ENCODE measurements at regions not wholly inside any gene's neighbourhood (a gene's known extent, or its start where the extent isn't known, plus 50 kb on each side); places are given as distances from the start of the nearest gene placed in this dataset.

DNA sequence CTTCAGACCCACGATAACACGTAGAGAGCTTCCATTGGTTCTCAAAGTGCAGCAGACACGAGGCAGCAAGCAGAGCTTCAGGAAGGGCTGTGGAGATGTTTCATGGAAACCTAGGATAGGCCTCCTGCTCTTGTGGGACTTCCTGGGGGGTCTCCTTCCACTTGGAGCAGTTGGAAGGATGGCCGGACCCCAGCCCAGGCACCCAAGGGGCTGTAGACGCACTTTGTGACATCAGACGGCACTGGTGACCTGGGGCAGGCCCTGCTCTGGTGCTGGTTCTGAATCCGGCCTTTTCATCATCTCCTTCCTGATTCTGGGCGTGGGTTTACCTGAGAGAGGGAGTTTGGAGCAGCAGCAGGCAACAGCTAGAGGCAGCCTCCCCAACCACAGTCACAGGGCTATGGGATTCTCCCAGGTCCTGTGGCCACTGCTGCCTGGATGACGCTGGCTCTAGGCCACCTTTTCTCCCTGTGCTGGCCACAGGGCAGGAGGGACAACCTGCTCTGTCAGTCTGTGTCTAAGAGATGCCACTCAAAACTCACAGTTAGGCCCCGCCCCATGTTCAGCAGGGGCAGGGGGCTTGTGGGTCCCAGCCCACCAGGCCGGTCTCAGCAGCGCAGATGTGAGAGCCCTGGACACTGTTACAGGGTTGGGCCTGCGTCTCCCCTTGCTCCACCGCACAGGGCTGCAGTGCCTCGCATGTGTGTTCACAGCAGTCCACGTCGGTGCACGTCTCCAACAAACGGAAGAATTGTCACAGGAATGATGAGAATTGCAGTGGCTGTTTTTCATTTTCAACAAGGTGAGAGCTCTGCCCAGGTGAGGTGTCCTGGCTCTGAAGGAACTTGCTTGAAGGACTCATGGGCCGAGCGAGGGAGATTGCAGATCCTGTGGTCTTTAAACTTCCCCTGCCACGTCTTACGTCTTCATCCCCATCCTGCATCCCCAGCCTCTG, 569.3 kb downstream of the TCERG1L start:
- Histone ChIP-seq H3K9me3 (ENCODE audit: low read depth) (no peaks in the 10 kb centered on the region), H3K4me1 (ENCODE audit: low read depth) (no peaks in the 10 kb centered on the region), H3K4me3 (no peak overlapping the region), H3K27me3 (no peaks in the 10 kb centered on the region), H3K27ac (no peak overlapping the region), H3K36me3 (no peaks in the 10 kb centered on the region)
- TF ChIP-seq, protein P1, sequence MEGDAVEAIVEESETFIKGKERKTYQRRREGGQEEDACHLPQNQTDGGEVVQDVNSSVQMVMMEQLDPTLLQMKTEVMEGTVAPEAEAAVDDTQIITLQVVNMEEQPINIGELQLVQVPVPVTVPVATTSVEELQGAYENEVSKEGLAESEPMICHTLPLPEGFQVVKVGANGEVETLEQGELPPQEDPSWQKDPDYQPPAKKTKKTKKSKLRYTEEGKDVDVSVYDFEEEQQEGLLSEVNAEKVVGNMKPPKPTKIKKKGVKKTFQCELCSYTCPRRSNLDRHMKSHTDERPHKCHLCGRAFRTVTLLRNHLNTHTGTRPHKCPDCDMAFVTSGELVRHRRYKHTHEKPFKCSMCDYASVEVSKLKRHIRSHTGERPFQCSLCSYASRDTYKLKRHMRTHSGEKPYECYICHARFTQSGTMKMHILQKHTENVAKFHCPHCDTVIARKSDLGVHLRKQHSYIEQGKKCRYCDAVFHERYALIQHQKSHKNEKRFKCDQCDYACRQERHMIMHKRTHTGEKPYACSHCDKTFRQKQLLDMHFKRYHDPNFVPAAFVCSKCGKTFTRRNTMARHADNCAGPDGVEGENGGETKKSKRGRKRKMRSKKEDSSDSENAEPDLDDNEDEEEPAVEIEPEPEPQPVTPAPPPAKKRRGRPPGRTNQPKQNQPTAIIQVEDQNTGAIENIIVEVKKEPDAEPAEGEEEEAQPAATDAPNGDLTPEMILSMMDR (IDR thresholded peaks at IDR 0.05; ENCODE audit: low read depth, low read length), result no peak
- DNase-seq (ENCODE audit: low read depth in 1 of 2, low spot score in 1 of 2), result no peak

DNA sequence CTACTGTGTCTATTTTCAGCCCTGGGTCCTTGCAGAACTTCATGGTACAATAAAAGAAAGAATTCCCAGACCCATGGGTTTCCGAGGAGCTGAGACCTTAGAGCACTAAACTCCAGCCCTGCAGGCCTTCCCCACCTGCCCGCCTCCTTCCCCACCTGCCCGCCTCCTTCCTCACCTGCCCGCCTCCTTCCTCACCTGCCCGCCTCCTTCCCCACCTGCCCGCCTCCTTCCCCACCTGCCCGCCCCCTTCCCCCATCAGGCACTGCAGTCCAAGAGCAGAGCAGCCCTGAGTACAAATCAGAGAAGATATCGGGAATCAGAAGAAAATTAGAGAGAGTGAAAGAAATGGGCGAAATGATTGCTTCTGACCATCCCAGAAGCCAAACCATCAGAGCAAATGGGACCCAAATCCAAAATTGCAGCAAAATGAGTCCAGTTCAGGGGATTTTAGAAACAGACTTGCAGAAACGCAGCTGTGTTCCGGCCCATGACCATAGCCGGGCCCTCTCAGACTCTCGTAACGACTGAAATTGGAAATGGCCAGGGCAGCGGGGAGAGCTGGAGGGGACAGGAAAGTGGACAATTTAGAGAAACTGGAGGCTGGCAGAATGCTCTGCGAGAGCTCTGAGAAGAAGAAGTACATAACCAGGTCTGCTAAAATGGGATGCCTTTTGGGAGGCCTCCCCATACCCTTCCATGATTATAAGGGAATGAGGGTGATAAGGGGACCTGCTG, 568.4 kb downstream of the TCERG1L start:
- H3K9me3 ChIP-seq (ENCODE audit: low read depth), result no peaks in the 10 kb centered on the region
- no peak overlapping the region for H3K27ac ChIP-seq
- no peaks in the 10 kb centered on the region for H3K36me3 ChIP-seq
- H3K27me3 ChIP-seq, result no peaks in the 10 kb centered on the region
- TF ChIP-seq, protein P1 (IDR thresholded peaks at IDR 0.05; ENCODE audit: low read depth, low read length), result no peak
- H3K4me1 ChIP-seq (ENCODE audit: low read depth), result no peaks in the 10 kb centered on the region
- H3K4me3 ChIP-seq, result no peak overlapping the region
- DNase-seq (ENCODE audit: low read depth in 1 of 2, low spot score in 1 of 2), result no peak

DNA sequence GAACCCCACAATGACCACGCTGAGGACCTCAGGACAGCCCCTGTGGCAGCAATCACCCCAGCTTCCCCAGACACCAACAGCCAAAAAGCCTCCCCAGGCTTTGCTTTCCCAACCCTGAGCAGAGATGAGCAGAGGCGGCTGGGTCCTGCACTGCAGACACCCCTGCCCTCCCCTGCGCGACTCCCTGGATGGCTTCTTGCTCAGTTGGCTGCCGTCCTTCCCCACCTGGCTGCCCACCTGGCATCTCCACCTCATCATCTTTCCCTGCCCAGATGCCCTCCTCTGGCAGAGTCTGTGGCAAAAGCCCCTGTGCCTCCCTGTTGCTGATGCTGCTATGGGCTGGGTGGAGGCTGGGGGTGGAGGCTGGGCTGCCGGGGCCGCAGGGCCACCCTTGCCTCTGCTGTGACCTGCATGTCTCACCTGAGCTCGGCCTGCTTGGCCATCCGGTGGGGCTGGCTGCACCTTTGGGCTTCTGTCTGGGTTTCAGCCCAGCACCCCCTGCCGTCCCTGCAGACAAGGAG, 567.7 kb downstream of the TCERG1L start:
- H3K9me3 ChIP-seq (ENCODE audit: low read depth), result no peaks in the 10 kb centered on the region
- H3K4me1 ChIP-seq (ENCODE audit: low read depth), result no peaks in the 10 kb centered on the region
- H3K27me3 ChIP-seq, result no peaks in the 10 kb centered on the region
- DNase-seq (ENCODE audit: low read depth in 1 of 2, low spot score in 1 of 2), result no peak
- no peaks in the 10 kb centered on the region for H3K36me3 ChIP-seq
- H3K27ac ChIP-seq, result no peak overlapping the region
- TF ChIP-seq, protein P1 (IDR thresholded peaks at IDR 0.05; ENCODE audit: low read depth, low read length), result no peak
- H3K4me3 ChIP-seq, result no peak overlapping the region

DNA sequence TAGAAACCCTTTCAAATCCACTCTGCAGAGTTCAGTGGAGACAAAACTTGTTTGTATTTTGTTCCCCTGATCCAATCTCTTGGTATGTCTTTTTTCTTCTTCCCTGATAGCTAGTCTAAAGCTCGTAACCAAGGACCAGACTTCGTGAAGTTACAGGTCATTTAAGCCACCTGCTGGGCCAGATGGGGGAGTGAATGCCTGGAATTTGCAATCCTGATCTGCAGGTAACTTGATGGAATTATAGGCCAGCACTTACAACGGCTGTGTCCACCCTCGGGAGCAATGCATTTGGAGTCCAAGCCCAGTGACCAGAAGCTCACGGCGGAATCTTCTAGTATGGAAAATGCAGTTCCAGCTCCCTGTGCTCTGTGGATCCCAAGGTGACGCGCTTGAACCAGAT, 566.9 kb downstream of the TCERG1L start:
- Histone ChIP-seq H3K36me3 (no peaks in the 10 kb centered on the region), H3K4me1 (ENCODE audit: low read depth) (no peaks in the 10 kb centered on the region), H3K27me3 (no peaks in the 10 kb centered on the region), H3K27ac (no peak overlapping the region), H3K4me3 (no peak overlapping the region), H3K9me3 (ENCODE audit: low read depth) (no peaks in the 10 kb centered on the region)
- no peak for DNase-seq (ENCODE audit: low read depth in 1 of 2, low spot score in 1 of 2)
- TF ChIP-seq, protein P1 (IDR thresholded peaks at IDR 0.05; ENCODE audit: low read depth, low read length), result no peak

DNA sequence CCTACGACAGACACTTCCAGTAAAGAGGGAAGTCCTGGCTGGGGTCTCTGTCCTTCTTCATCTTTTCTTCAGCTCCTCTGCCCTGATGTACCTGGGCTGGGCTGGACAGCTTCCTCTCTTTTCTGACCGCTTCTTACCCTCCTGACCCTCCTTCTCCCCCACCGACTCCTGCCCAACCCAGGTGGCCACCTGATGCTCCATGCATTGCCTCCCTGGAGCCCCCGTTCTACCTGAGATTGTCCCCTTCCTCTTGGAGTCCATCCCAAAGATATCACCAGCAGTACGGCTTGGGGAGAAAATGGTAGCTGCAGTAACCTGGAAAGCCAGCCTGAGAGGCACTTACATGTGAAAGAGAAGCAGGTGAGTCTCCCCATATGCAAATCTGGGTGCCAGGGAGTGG, 566.3 kb downstream of the TCERG1L start:
- Histone ChIP-seq H3K4me3 (no peak overlapping the region), H3K4me1 (ENCODE audit: low read depth) (no peaks in the 10 kb centered on the region), H3K27me3 (no peaks in the 10 kb centered on the region), H3K9me3 (ENCODE audit: low read depth) (no peaks in the 10 kb centered on the region), H3K27ac (no peak overlapping the region), H3K36me3 (no peaks in the 10 kb centered on the region)
- TF ChIP-seq, protein P1 (IDR thresholded peaks at IDR 0.05; ENCODE audit: low read depth, low read length), result no peak
- no peak for DNase-seq (ENCODE audit: low read depth in 1 of 2, low spot score in 1 of 2)
